HFF-Myc (cell line): ENCODE measurements at regions not wholly inside any gene's neighbourhood (a gene's known extent, or its start where the extent isn't known, plus 50 kb on each side); places are given as distances from the start of the nearest gene placed in this dataset.
A peak's percentile ranks its signal among the peaks of the same experiment; 100 is the strongest.

Experiments
- DNase-seq: peaks from one replicate; pipeline ENCODE4 v3.0.0-alpha.2; 2011; ENCODE audit warnings: low read depth; ENCODE audit errors: extremely low read depth
- H3K4me3 ChIP-seq: replicated peaks from 2 replicates; pipeline ENCODE4 v1.5.1; 2011; ENCODE audit warnings: low read depth, mild to moderate bottlenecking, control low read depth, low read length
- TF ChIP-seq, protein P1 (sequence below): IDR thresholded peaks from 2 replicates; pipeline ENCODE4 v1.5.1; 2012; ENCODE audit warnings: mild to moderate bottlenecking, low read depth, low read length, control low read depth; ENCODE audit errors: missing control alignments

DNA sequence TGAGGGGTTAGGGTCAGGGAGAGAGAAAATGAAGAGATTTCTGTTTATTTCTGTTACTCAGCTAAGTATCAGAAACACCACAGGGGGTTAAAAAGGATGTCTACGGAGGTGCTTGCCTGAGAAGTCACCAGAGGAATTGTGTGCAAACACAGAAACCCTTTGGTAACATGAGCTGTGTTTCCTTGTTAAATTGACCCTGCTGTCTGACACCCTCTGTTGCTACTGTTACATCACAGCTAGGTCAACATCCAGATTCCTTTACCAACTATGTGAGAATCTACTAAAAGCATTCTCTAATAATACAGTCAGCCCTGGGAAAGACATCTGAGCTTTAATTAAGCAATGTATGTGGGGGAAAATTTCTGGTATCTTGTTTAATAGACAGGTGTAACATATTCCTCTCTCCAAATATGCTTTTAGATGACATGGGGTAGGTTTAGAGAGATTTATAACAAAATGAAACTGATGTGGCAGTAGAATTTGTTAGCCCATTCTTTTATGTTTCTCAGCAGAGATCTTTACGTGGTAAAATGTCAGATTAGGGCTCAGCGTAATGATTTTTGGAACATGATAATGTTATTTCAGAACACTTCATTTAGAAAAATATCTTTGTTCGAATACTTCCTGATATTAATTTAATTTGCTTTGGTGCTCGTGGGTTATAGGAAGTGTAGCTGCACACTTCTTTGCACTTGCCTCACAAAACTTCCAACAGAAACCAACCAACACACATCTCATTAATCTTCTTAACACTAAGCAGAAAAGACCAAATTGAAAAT lies 168.0 kb upstream of the AHR start:
- TF ChIP-seq, protein P1, sequence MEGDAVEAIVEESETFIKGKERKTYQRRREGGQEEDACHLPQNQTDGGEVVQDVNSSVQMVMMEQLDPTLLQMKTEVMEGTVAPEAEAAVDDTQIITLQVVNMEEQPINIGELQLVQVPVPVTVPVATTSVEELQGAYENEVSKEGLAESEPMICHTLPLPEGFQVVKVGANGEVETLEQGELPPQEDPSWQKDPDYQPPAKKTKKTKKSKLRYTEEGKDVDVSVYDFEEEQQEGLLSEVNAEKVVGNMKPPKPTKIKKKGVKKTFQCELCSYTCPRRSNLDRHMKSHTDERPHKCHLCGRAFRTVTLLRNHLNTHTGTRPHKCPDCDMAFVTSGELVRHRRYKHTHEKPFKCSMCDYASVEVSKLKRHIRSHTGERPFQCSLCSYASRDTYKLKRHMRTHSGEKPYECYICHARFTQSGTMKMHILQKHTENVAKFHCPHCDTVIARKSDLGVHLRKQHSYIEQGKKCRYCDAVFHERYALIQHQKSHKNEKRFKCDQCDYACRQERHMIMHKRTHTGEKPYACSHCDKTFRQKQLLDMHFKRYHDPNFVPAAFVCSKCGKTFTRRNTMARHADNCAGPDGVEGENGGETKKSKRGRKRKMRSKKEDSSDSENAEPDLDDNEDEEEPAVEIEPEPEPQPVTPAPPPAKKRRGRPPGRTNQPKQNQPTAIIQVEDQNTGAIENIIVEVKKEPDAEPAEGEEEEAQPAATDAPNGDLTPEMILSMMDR = no peak
- peak; percentile 42 for DNase-seq
- H3K4me3 ChIP-seq = no peak overlapping the region

DNA sequence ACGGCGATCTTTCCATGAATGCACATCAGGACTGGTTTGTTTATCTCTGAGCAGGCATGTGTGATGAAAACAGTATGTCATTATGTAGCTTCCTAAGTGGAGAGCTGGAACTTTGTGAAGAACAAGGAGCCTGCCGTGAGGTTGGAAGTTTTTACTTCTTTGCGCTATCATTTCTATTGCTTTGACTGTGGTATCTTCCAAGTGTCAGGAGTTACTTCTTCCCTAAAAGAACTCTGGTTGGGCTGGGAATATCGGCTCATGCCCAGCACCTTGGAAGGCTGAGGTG lies 167.4 kb upstream of the AHR start:
- TF ChIP-seq, protein P1 = no peak
- DNase-seq = no peak
- H3K4me3 ChIP-seq = no peak overlapping the region

DNA sequence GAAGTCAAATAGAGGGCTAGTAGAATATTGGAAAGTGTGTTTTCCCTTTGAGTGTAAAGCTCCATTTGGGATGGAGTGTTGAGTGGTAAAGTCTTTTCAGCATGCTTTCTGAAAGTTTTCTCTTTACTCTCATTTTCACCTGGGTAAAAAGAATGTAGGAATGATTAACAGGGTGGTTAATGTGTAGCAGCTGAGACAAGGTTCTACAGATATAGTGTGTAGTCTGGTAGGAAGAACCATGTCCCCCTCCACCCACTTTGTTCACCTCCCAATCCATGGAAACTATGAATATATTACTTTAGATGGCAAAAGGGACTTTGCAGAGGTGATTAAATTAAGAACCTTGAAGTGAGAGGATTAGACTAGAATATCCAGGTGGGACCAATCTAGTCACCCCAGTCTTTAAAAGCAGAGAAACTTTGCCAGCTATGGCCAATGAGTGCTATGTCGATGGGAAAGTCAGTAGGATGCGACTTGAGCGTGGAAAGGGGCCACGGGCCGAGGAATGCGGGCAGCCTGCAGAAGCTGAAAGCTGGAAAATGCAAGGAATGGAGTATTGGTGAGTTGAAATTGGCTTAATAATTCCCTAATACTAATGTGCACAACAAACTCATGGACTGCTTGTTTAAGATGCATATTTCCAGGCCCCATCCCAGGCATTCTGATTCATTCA lies 166.3 kb upstream of the AHR start:
- TF ChIP-seq, protein P1 = no peak
- H3K4me3 ChIP-seq = no peak overlapping the region
- no peak for DNase-seq

DNA sequence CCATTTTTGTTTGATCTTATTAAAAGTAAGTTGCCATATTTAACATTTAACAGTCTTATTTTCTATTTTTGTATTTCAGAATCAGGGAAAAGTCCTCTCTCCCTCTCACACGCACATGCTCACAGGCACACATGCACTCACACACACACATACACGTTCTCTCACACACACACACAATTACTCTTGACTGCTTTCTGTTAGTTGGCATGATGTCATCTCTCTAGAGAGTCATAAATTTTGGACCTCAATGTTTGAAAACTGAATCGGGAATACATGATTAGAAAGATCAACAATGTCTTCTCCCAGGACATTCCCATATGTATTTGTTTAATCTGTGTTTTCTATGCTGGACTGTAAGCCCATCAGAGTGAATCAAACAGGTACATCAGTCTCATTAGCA lies 165.7 kb upstream of the AHR start:
- DNase-seq = no peak
- no peak overlapping the region for H3K4me3 ChIP-seq
- TF ChIP-seq, protein P1 = no peak

DNA sequence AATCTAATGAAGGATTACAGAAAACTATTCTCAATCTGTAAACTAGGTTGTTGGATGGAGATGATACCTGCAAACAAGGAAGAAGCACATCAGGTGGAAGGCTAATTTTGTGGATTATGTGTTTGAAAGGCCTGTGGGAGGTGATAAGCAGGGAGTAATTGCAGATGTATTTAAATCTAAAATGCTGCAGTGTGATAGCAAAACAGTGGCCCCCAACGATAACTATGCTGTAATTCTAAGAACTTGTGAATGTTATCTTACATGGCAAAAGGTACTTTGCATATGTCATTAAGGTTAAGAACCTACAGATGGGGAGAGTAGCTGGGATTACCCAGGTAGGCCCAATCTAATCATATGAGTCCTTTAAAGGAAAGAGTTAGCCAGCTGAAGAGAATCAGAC lies 164.5 kb upstream of the AHR start:
- no peak for DNase-seq
- TF ChIP-seq, protein P1 = no peak
- no peak overlapping the region for H3K4me3 ChIP-seq

DNA sequence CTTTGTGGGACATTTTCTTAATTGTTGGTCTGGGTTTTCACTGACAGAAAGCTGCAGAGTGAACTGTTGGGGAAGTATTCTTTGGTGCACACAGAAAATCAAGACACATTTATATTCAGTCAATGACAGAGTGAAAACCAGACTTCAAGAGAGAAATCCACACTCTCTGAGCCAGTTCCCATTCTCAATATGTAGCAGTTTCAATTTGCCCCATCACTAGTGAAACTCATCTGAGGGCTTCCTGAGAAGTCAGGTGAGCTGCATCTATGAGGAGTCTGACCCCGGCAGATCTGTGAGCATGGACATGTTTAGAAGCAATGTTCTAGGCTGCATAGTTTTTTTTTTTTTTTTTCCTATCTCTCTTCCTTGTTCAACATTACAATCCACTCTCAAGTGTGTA lies 163.7 kb upstream of the AHR start:
- DNase-seq = no peak
- TF ChIP-seq, protein P1 = no peak
- no peak overlapping the region for H3K4me3 ChIP-seq
